Forelimb muscle (tissue), 1 donor: ENCODE measurements at regions not wholly inside any gene's neighbourhood (a gene's known extent, or its start where the extent isn't known, plus 50 kb on each side); places are given as distances from the start of the nearest gene placed in this dataset.
"Not testable (repeated sequence)": the region's sequence is repeated elsewhere in the genome, so short reads cannot be mapped to it uniquely, and the experiment has no call there.

Experiments used
- DNase-seq: peaks from one replicate; pipeline ENCODE4 v3.0.0-alpha.2; 2013; ENCODE audit warnings: low read depth

DNA sequence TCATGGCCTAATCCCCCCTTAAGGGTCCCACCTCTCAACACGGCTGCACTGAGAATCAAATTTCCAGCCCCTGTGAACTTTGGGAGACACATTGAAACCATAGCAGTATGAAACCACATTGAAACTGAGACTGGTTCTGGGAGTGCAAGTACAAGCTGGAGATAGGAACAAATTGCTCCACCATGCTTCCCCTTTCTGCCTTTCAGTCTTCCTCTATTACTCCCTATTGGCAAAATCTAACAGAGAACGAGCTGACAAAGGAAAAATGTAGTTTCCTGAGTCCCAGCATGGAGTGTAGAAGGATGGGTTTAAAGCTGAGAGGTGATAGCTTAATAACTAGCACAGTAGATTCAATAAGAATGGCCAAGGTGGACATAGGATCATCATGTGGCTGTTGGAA lies 161.7 kb upstream of the RPL34 start:
- no peak for DNase-seq

DNA sequence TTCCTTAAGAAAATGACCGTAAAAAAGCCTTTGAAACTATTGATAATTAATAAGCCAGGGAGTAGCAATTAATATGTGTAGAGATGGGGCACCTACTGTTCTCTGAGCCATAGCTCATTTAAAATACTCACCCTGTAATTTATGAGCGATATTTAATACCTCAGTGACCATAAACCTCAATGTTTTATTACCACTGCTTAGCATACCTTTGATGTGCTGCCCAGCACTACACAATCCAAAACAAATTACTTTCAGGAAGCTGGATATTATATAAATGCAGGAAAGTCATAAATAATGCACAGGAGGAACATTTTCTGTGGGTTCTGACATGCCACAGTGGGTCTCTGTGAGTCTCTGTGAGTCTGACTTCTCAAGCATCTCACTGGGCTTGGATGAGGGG lies 166.1 kb upstream of the RPL34 start:
- DNase-seq, result no peak

DNA sequence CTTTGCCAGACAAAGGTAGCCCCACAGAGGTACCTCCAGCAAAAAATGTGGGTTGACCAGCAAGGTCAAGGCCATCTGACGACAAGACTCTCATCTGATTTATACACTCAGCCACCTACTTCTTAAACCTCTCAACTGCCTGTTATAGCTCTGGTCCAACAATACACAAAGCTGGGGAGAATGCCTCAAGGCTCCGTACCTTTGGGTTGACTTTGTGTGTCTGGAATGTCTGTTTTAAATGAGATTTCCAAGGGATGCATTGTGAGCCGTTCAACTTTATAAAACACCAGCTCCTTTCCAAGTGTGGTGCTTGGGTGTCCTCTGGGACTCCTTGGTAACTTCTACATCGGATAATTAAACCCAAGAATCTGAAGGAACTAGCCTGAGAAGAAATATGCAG lies 167.0 kb upstream of the RPL34 start:
- DNase-seq, result no peak

DNA sequence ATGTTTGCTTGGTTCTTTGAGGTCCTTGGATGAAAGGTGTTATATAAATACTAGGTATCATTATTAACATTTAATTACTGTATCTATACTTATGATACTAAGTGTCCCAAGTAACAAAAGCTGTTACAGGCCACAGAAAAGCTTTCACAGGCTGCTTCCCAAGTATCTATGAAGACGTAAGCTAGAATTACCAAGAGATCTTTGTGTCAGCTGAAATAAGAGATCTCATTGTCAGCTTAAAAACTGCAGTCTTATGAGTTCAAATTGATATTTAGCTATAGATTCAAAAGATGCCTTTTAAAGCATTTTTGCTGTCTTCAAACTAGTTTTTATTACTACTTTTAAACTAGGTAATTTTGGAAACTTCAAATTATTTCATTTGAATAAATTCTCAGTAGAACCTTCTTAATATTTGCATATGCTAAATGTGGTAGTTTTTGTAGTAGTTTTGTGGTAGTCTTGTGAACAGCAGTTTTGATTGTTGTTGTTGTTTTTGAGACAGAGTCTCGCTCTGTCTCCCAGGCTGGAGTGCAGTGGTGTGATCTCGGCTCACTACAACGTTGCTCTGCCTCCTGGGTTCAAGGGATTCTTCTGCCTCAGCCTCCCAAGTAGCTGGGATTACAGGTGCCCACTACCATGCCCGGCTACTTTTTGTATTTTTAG lies 170.0 kb upstream of the RPL34 start:
- no peak for DNase-seq

DNA sequence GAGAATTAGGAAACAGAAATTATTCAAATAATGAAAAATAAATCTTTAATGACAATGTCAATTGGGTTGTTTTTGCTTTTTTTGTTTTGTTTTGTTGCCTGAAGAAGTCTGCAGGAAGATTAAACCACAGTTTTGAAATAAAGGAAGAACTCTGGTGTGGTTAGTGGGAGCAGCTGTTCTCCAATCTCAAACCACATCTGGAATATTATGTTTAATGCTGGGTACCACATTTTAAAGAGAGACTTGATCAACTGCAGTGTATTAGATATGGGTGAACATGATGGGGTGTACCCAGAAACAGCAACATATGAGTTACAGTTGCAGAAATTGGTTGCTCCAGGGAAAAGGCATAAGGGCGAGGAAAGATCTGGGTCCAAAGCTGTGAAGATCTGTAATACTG lies 171.2 kb upstream of the RPL34 start:
- DNase-seq, result no peak

DNA sequence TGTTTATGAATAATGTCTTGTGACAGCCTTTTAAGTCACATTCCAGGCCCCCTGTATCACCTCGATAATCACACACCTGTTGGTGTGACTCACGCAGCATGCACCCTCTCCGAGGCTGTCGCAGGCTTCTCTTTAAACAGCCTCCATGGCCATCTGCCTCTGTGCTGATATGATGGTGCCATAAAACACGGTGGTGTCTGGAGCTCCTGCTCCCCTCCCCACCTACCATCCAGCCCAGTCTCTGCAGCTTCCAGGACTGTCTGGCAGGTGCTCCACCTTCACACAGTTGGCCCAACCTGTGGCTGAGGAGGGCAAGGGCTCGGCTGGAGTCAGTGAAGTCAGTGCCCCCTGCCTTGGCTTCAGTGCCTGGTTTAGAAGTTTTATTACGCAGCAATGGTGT lies 173.8 kb upstream of the RPL34 start:
- DNase-seq, result no peak

DNA sequence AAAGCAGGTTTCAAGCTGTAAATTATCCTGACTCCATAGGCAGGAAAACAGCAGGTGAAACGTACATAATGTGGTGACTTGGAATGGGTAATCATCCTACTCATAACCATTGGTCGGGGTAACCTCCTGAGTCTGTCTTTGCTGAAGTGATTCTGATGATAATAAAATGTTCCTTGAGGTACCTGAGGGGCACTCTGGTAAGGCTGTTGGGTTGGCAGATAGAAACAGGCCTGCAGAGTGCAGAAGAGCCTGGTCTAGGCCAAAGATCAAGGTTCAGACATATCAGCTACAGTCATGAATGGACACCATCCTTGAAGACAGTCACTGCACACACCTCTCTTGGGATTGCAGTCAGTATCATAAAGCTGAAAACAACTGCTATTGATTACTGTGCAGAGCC lies 174.7 kb upstream of the RPL34 start:
- no peak for DNase-seq

DNA sequence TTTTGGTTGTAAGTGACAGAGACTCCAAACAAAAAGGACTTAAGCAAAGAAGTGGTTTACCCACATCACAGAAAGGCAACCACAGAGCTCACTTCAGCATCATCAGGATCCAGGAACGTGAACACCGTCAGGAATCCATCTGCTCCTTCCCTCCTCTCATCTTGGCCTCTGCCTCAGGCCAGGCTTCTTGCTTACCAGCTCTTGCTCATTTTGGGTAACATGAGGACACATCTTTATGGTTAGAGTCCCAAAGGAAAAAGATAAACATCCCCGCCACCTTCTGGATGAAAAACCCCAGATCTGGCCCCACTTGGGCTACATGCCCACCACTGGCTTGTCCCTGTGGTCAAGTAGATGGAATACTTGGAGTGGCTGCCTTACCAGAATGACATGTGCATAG lies 176.8 kb upstream of the RPL34 start:
- no peak for DNase-seq

DNA sequence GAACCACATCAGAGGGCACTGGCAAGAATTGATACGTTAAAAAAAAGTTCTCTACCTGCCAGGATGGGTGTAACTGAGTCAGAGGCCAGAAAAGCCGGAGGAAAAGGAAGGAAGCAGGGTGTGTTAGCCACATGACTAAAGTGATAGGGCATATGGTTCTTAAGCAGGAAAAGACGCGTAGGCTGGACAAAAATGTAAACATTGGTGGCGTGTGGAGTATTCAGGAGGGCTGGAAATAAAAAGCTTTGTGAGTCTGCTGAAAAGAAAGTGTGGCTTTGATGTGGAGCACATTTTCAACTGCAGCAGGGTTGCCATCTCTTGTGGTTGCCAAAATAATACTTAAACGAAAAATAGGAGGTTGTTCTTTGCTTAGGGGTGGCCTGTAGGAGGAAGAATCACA lies 186.5 kb upstream of the RPL34 start:
- DNase-seq, result no peak

DNA sequence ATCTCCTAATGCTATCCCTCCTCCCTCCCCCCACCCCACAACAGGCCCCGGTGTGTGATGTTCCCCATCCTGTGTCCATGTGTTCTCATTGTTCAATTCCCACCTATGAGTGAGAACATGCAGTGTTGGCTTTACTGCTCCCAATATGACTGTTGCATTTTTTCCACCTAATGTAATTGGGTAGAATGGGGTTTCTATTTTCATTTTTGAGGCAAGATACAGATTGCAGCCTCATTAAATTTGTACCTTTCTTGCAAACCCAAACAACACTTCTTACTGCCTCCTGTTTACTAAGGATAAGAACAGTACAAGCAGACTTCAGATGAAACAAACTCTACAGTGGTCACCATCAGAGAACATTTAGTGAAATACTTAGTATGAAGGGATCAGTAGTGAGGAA lies 187.0 kb upstream of the RPL34 start:
- not testable (repeated sequence) for DNase-seq

DNA sequence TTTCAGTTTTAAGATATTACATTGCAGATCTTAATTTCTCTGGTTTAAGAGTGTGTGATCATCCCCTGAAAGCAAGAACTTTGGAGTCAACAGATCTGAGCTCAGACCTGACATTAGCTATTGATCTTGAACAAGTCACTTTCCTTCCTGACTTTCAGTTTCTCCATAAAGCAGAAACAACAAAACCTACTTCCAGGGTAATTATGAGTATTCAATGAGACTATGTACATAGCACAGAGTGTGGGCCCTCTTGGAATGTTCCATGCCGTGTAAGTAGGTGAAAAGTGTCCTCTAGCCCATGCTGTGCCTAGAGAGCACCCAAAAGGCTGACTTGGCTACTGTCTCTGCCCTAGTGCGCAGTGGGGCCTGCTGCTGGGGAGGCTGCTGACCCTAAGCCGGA lies 188.0 kb upstream of the RPL34 start:
- no peak for DNase-seq

DNA sequence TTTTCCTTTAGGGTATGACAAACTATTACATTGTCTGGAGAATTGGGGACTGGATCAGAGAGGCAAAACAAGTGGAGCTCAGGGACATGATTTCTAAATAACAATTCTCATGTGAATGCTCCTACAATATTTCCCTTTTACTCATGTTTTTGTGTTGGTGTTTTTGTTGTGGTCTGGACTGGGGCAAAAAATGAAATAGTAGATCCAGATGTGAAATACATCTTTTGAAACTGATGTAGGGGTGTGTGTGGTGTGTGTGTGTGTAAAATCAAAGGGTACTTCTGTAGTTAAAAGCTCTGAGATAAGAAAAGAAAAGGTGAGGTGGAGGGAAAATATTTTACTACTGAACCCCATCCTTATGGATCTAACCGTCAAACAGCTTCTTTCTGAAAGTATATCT lies 188.4 kb upstream of the RPL34 start:
- DNase-seq, result no peak

DNA sequence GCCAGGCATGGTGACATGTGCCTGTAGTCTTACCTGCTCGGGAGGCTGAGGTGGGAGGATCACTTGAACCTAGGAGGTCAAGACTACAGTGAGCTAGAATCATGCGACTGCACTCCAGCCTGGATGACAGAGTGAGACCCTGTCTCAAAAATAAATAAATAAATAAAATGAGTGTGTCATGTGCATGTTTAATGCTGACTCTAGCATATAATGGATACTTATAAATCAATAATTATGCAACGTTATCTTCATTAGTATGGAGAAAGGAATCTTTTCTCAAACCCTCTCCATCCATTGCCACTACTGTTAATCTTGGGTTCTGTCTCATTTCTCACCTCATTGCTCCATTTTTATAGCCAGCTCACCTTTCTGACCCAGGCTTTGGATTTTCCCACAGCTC lies 189.5 kb upstream of the RPL34 start:
- no peak for DNase-seq

DNA sequence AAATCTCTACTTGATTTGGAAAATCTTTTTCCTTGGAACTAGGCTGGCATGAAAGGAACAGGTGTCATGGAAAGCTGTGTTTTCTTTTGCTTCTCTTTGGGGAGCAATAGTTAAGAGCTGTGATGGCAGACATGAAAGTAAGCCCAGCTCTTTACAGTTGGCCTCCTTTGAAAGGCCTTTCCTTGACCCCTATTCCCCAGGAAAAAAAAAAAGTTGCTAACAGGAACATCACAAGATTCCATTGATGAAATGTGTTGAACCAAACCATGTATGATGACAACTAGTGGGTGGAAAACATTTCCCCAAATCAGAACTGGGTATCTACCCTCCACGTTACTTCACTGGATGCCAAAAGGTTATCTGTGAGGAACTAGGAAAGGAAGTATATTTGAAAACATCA lies 190.7 kb upstream of the RPL34 start:
- no peak for DNase-seq

DNA sequence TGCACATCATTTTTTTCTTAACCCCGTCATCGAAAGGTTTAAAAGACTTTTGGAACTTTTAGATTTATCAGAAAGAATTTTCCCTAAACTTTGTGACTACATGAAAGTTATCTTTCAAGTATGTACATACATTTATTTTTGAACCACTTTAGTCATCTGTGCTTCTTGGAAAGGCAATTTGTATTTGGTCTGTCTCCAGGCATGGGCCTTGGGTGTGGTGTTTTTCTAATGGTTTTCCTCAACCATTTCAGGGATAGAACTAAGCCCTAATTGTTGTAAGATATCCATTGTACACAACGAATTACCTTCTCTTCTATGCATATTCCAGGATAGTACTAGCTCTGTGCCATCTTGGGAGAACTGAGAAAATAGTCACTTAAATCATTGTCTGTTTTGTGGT lies 191.5 kb upstream of the RPL34 start:
- no peak for DNase-seq

DNA sequence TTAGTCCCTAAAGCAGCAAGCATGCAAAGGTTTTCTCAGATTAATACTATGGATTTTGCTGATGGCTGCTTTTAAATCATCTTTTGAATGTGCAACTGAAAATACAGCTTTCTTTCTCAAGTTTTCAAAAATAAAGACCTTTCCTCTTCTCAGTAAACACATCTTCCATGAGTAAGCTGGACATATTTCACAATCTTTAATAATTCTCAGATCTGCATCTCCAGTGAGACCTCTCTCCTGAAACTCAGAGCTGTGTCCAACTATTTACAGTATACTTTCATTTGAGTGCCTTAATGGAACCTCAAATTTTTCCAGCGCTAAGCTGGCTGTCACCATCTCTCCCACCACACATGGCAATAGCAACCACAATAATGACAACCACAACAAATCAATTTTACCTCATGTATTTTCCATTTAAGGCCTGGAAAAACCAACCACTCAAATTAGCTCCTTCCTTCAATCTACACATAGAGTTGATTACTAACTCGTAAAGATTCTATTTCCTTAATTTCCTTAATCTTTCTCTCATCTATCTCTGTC lies 192.4 kb upstream of the RPL34 start:
- no peak for DNase-seq

DNA sequence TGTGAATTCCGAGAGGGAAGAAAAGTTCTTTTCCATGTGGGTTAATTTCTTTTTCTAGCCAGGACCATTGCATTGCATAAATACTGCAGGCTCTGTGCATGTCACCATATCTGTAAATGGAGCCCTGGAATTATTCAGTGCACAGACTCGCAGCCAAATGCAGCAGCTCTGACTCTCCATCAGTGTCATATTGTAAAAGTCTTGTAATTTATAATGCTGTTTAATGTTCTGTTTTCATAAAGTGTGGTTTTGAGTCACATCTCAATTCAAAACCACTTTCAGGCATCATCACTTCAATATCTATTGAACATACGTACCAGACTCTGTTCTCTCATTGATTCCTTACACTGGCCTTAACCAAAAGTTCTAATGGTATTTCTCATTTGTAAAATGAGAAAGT lies 193.9 kb upstream of the RPL34 start:
- no peak for DNase-seq

DNA sequence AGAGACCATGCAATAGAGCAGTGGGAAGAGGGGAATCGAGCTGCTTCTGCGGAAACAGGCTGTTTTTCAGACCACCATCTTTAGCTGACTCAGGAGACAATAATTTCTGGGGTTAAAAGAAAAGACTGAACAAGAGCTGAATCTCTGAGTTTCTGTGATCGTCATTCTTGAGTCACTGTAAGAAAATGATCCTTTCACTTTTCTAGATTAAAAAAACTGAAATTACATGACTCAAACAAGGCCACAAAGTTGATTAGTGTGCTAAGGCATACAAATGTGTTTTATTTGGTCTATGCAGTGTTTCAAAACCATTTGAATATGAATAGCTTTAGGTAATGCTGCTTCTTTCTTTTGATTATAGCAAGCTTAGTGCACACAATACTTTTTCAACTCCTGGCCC lies 194.4 kb upstream of the RPL34 start:
- no peak for DNase-seq

DNA sequence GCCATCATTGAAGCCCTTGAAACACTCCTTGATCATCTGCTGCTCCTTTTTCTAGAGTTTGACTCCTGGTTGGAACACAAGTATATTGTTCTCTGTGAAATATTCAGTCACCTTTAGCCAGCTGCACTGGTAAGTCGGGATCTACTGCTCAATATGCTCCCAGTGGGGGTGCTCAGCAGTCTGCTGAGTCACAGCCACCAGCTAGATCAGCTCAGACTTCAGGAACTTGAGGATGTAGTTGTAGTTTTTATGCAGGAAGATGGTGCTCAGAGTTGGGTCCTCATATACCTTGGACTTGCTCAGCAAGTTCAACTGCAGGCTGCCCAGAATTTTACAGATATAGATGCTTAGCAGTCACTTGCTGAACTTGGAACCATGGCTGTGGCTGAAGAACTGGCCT lies 202.5 kb upstream of the RPL34 start:
- DNase-seq, result no peak

DNA sequence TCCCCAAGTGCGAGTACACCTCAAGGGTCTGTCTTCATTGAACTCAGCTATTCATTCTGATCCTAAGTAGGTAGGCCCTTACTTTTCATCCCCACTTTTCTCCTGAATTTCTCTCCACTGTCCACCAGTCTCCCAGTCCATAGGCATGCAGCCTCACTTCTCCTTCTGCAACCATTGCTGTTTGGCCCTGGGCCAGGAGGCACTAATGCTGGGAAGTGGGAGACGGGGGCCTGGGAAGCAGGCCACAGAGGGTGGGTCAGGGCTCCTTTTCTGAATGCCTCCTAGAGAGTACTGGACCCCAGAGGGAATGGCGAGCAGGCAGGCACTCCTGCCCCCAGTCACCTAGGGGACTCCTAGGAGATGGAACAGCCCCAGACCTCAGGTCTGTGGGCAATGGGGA lies 203.5 kb upstream of the RPL34 start:
- DNase-seq, result no peak

DNA sequence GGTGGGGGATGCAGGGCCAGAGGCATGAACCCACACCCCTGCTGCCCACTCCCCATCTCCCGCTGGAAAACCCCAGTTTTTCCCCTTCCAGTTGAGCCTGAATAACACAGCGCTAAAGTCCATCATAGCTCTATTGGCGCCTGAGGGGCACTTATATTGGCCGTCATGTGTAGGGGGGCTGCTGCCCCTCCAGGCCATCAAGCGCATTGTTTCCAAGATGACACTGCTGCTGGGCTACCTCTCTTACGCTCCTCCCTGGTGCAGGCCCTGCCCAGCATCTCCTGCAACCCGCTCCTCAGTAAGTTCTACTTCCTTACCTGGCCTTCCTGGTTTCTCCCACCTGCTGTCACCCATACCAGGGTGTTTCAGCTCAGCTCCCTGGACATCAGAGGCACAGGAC lies 205.0 kb upstream of the RPL34 start:
- DNase-seq, result no peak

DNA sequence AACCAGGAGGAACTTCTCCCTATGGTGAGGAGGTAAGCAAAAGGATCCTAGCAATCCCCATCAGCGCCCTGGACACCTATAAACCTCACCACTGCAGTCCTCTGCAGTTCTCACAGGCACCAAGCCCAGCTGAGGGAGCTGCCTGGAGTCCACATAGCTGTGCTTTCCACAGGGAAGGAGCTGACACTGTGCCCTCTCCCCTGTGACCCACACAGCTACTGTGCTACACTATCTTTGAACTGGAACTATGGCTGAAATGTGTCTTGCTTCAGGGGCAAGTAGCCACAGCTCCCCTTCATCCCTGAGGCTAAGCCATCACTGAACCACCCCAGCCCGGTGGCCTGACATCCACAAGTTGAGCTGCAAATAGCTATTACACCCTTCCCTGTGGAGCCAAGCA lies 208.5 kb upstream of the RPL34 start:
- DNase-seq, result no peak

DNA sequence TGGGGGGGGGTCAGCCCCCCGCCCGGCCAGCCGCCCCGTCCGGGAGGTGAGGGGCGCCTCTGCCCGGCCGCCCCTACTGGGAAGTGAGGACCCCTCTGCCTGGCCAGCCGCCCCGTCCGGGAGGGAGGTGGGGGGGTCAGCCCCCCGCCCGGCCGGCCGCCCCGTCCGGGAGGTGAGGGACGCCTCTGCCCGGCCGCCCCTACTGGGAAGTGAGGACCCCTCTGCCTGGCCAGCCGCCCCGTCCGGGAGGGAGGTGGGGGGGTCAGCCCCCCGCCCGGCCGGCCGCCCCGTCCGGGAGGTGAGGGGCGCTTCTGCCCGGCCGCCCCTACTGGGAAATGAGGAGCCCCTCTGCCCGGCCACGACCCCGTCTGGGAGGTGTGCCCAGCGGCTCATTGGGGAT lies 210.7 kb upstream of the RPL34 start:
- not testable (repeated sequence) for DNase-seq

DNA sequence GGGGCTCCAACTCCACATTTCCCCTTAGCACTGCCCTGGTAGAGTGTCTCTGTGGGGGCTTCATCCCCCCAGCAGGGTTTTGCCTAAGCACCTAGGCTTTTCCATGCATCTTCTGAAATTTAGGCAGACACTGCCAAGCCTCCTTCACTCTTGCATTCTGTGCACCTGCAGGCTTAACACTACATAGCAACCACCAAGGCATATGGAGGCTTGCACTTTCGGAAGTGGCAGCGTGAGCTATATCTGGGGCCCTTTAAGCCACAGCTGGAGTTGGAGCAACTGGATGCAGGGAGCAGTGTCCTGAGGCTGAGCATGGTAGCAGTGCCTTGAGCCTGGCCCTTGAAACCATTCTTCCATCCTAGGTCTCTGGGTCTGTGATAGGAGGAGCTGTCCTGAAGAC lies 214.8 kb upstream of the RPL34 start:
- DNase-seq, result no peak
